CD14-positive monocyte (primary cell): ENCODE measurements at regions not wholly inside any gene's neighbourhood (a gene's known extent, or its start where the extent isn't known, plus 50 kb on each side); places are given as distances from the start of the nearest gene placed in this dataset.
A peak's percentile ranks its signal among the peaks of the same experiment; 100 is the strongest.

Experiments used
- DNase-seq, 3 donors: peaks; one replicate each; pipeline ENCODE4 v3.0.0-alpha.2; 2011 to 2022
- H2AFZ ChIP-seq: 2 replicates; pipeline ENCODE4 v1.6.0; 2012; ENCODE audit warnings: mild to moderate bottlenecking, low read depth, low read length, inconsistent platforms; ENCODE audit not compliant: insufficient read depth, poor library complexity, severe bottlenecking
- H3K27ac ChIP-seq, 2 donors: 1 replicate in 1 of 2; 2 replicates in 1 of 2; pipeline ENCODE4 v1.5.1; 2012 to 2013; ENCODE audit warnings: low read length in 2 of 2, control low read depth in 1 of 2, inconsistent platforms in 1 of 2, low read depth in 1 of 2, mild to moderate bottlenecking in 1 of 2
- H3K27me3 ChIP-seq, 2 donors: one replicate each; pipeline versions ENCODE4 v1.6.0 to v1.6.1; 2011 to 2013; ENCODE audit warnings: low read length in 2 of 2; ENCODE audit not compliant: control insufficient read depth in 2 of 2, insufficient read depth in 2 of 2
- H3K36me3 ChIP-seq, 2 donors: replicated peaks in 1 of 2; 1 replicate in 1 of 2; 2 replicates in 1 of 2; pipeline versions ENCODE4 v1.5.1 to v1.6.1; 2012 to 2013; ENCODE audit warnings: low read length in 2 of 2, control low read depth in 1 of 2, inconsistent platforms in 1 of 2, mild to moderate bottlenecking in 1 of 2; ENCODE audit not compliant: insufficient read depth in 2 of 2, control insufficient read depth in 1 of 2
- H3K4me1 ChIP-seq, 2 donors: 1 replicate in 1 of 2; 2 replicates in 1 of 2; pipeline versions ENCODE4 v1.5.1 to v1.6.1; 2012 to 2013; ENCODE audit warnings: low read length in 2 of 2, control low read depth in 1 of 2, inconsistent platforms in 1 of 2, mild to moderate bottlenecking in 1 of 2, moderate library complexity in 1 of 2; ENCODE audit not compliant: insufficient read depth in 2 of 2, control insufficient read depth in 1 of 2
- H3K4me2 ChIP-seq: replicated peaks from 2 replicates; pipeline ENCODE3; 2012; ENCODE audit warnings: low read length, moderate library complexity, mild to moderate bottlenecking; ENCODE audit not compliant: poor library complexity, severe bottlenecking; ENCODE audit errors: extremely low read depth
- H3K4me3 ChIP-seq, 3 experiments: fragments of 200-600 bp in 1 of 3; sonication (generic) in 1 of 3; replicated peaks in 1 of 3; 1 replicate in 2 of 3; 2 replicates in 1 of 3; pipeline ENCODE4 v1.5.1; 2011 to 2013; ENCODE audit warnings: low read length in 3 of 3, mild to moderate bottlenecking in 3 of 3, control low read depth in 2 of 3, low read depth in 2 of 3, inconsistent platforms in 1 of 3, moderate library complexity in 1 of 3
- H3K79me2 ChIP-seq: 2 replicates; pipeline ENCODE4 v1.6.0; 2012; ENCODE audit warnings: mild to moderate bottlenecking, control low read depth, inconsistent platforms, low read length, moderate library complexity; ENCODE audit not compliant: insufficient read depth
- H3K9ac ChIP-seq: 2 replicates; pipeline ENCODE4 v1.6.0; 2017; ENCODE audit warnings: low read length, mild to moderate bottlenecking; ENCODE audit not compliant: insufficient read depth, poor library complexity, severe bottlenecking
- H3K9me3 ChIP-seq, 2 donors: replicated peaks in 1 of 2; 1 replicate in 1 of 2; 2 replicates in 1 of 2; pipeline versions ENCODE4 v1.5.1 to v1.6.1; 2012 to 2013; ENCODE audit warnings: low read length in 2 of 2, control low read depth in 1 of 2; ENCODE audit not compliant: control insufficient read depth in 1 of 2, insufficient read depth in 1 of 2
- H4K20me1 ChIP-seq: 2 replicates; pipeline ENCODE4 v1.6.0; 2012; ENCODE audit warnings: mild to moderate bottlenecking, low read length, control low read depth, moderate library complexity; ENCODE audit not compliant: insufficient read depth
- H3K27ac Mint-ChIP-seq, 7 donors: one replicate each; pipeline ENCODE4 v1.8.0; 2020; ENCODE audit warnings: mild to moderate bottlenecking in 7 of 7, mixed read lengths in 7 of 7, moderate library complexity in 6 of 7, inconsistent platforms in 2 of 7
- H3K27me3 Mint-ChIP-seq, 3 donors: one replicate each; pipeline ENCODE4 v1.8.0; 2021 to 2022; ENCODE audit warnings: low read depth in 3 of 3, mild to moderate bottlenecking in 3 of 3, mixed read lengths in 3 of 3, moderate library complexity in 3 of 3, inconsistent platforms in 1 of 3
- H3K36me3 Mint-ChIP-seq, 2 donors: one replicate each; pipeline ENCODE4 v1.8.0; 2020; ENCODE audit warnings: mixed read lengths in 2 of 2, inconsistent platforms in 1 of 2, mild to moderate bottlenecking in 1 of 2
- H3K4me1 Mint-ChIP-seq: one replicate; pipeline ENCODE4 v1.8.0; 2020; ENCODE audit warnings: mild to moderate bottlenecking, mixed read lengths
- H3K4me3 Mint-ChIP-seq, 2 donors: one replicate each; pipeline ENCODE4 v1.8.0; 2020; ENCODE audit warnings: mild to moderate bottlenecking in 2 of 2, mixed read lengths in 2 of 2, moderate library complexity in 1 of 2
- H3K9me3 Mint-ChIP-seq, 7 donors: one replicate each; pipeline ENCODE4 v1.8.0; 2020 to 2022; ENCODE audit warnings: mixed read lengths in 7 of 7, mild to moderate bottlenecking in 6 of 7, moderate library complexity in 6 of 7, inconsistent platforms in 2 of 7
- WGBS: methylation state at CpG from one replicate; pipeline ENCODE4 v1.1.5; 2013; ENCODE audit warnings: missing lambda C conversion rate; ENCODE audit not compliant: insufficient coverage; 5-methylcytosine and 5-hydroxymethylcytosine counted together
- intact Hi-C, 2 donors: fragments of 100-400 bp; cut with micrococcal nuclease; formaldehyde crosslinking; loops; one replicate each; pipeline versions ENCODE4 v1.15.0 to v1.15.1; 2023
- TF ChIP-seq, protein P1 (sequence below): fragments of 200-600 bp; IDR thresholded peaks from one replicate; pipeline ENCODE4 v1.8.0; 2022; ENCODE audit warnings: antibody characterized with exemption, mild to moderate bottlenecking

- peaks cover 1 to 12% (median 3%) of the 10 kb centered on the region in 3 donors for H3K27me3 Mint-ChIP-seq
- peaks cover 51% of the 10 kb centered on the region for H3K4me1 Mint-ChIP-seq
- Histone ChIP-seq H3K27ac (no peak overlapping the region), H3K27me3 (no peaks in the 10 kb centered on the region), H3K36me3 (no peaks in the 10 kb centered on the region), H3K4me2 (no peak overlapping the region), H3K79me2 (no peaks in the 10 kb centered on the region), H3K9ac (no peak overlapping the region), H4K20me1 (no peaks in the 10 kb centered on the region), H3K9me3 (no peaks in the 10 kb centered on the region), H2AFZ (no peak overlapping the region), H3K4me3 (no peak overlapping the region), H3K4me1 (peaks cover 17 to 41% of the 10 kb centered on the region in 2 donors)
- no peak for DNase-seq
- peak overlapping the region in 1 of 2 donors; percentile 26 for H3K4me3 Mint-ChIP-seq
- H3K27ac Mint-ChIP-seq, result peak overlapping the region in 1 of 7 donors; percentile 35
- TF ChIP-seq, protein P1, sequence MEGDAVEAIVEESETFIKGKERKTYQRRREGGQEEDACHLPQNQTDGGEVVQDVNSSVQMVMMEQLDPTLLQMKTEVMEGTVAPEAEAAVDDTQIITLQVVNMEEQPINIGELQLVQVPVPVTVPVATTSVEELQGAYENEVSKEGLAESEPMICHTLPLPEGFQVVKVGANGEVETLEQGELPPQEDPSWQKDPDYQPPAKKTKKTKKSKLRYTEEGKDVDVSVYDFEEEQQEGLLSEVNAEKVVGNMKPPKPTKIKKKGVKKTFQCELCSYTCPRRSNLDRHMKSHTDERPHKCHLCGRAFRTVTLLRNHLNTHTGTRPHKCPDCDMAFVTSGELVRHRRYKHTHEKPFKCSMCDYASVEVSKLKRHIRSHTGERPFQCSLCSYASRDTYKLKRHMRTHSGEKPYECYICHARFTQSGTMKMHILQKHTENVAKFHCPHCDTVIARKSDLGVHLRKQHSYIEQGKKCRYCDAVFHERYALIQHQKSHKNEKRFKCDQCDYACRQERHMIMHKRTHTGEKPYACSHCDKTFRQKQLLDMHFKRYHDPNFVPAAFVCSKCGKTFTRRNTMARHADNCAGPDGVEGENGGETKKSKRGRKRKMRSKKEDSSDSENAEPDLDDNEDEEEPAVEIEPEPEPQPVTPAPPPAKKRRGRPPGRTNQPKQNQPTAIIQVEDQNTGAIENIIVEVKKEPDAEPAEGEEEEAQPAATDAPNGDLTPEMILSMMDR, result no peak
- WGBS, result 100% methylated on average over 1 of the region's 3 CpGs
- intact Hi-C loops, result loop anchor here in 1 of 2 donors (10.0 kb wide), 1 partner anchor 59 kb away; no protein-coding TSS in a partner anchor
- H3K9me3 Mint-ChIP-seq, result peaks cover 0 to 3% (median 0%) of the 10 kb centered on the region in 7 donors
- H3K36me3 Mint-ChIP-seq, result no peaks in the 10 kb centered on the region
Measured at GRCh38 chr18:10074110-10074509, 160.3 kb downstream of the VAPA start.

- no peaks in the 10 kb centered on the region for H3K79me2 ChIP-seq
- no peaks in the 10 kb centered on the region for H3K9me3 ChIP-seq
- peaks cover 17 to 41% of the 10 kb centered on the region in 2 donors for H3K4me1 ChIP-seq
- Mint-ChIP-seq H3K27ac (no peak overlapping the region), H3K36me3 (no peaks in the 10 kb centered on the region), H3K27me3 (peaks cover 1 to 12% (median 3%) of the 10 kb centered on the region in 3 donors), H3K4me1 (peaks cover 51% of the 10 kb centered on the region), H3K9me3 (peaks cover 0 to 3% (median 0%) of the 10 kb centered on the region in 7 donors), H3K4me3 (peak overlapping the region in 1 of 2 donors; percentile 42)
- no peaks in the 10 kb centered on the region for H3K27me3 ChIP-seq
- no peaks in the 10 kb centered on the region for H3K36me3 ChIP-seq
- no peak overlapping the region for H3K27ac ChIP-seq
- H3K9ac ChIP-seq, result no peak overlapping the region
- intact Hi-C loops, result loop anchor here in 1 of 2 donors (10.0 kb wide), 1 partner anchor 60 kb away; no protein-coding TSS in a partner anchor
- WGBS, result 66% methylated on average over 7 of the region's 9 CpGs
- no peak overlapping the region for H2AFZ ChIP-seq
- no peaks in the 10 kb centered on the region for H4K20me1 ChIP-seq
- no peak overlapping the region for H3K4me3 ChIP-seq
- no peak overlapping the region for H3K4me2 ChIP-seq
- no peak for DNase-seq
- TF ChIP-seq, protein P1, result no peak
Measured at GRCh38 chr18:10074728-10075127, 160.9 kb downstream of the VAPA start.
